Mammary epithelial cell (primary cell): ENCODE measurements at regions not wholly inside any gene's neighbourhood (a gene's known extent, or its start where the extent isn't known, plus 50 kb on each side); places are given as distances from the start of the nearest gene placed in this dataset.

Experiments used
- EZH2 ChIP-seq: IDR thresholded peaks from 2 replicates; pipeline ENCODE4 v1.6.1; 2012; ENCODE audit warnings: low read length, inconsistent platforms, borderline replicate concordance
- TF ChIP-seq, protein P1 (sequence below), 2 donors: IDR thresholded peaks in 1 of 2; conservative IDR thresholded peaks in 1 of 2; 2 replicates each; pipeline ENCODE4 v1.5.1; 2011 to 2012; ENCODE audit warnings: inconsistent platforms in 2 of 2, low read length in 2 of 2, mild to moderate bottlenecking in 2 of 2, control low read depth in 1 of 2, low read depth in 1 of 2; ENCODE audit not compliant: insufficient read depth in 1 of 2; ENCODE audit errors: extremely low read depth in 1 of 2

DNA sequence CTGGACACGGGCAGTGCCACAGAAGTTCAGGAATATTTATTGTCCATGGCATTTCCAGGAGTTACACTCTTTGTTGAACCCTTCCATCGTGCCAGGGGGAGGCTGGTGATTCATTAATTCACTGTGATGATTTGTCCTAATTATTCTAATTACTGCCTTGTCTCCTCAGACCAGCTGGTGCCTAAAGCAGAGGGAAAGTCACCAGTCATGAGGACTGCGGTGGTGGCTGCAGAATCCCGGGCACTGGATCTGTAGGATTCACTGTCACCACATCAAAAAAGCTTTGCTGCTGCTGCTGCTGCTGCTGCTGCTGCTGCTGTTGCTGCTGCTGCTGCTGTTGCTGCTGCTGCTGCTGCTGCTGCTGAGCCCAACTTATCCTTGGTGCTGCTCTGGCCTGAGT lies 908.2 kb downstream of the TSN start:
- TF ChIP-seq, protein P1, sequence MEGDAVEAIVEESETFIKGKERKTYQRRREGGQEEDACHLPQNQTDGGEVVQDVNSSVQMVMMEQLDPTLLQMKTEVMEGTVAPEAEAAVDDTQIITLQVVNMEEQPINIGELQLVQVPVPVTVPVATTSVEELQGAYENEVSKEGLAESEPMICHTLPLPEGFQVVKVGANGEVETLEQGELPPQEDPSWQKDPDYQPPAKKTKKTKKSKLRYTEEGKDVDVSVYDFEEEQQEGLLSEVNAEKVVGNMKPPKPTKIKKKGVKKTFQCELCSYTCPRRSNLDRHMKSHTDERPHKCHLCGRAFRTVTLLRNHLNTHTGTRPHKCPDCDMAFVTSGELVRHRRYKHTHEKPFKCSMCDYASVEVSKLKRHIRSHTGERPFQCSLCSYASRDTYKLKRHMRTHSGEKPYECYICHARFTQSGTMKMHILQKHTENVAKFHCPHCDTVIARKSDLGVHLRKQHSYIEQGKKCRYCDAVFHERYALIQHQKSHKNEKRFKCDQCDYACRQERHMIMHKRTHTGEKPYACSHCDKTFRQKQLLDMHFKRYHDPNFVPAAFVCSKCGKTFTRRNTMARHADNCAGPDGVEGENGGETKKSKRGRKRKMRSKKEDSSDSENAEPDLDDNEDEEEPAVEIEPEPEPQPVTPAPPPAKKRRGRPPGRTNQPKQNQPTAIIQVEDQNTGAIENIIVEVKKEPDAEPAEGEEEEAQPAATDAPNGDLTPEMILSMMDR (conservative IDR thresholded peaks at IDR 0.05 in 1 of 2, IDR thresholded peaks at IDR 0.05 in 1 of 2; ENCODE audit: extremely low read depth in 1 of 2, insufficient read depth in 1 of 2, low read depth in 1 of 2, low read length in 2 of 2): no peak
- no peak for TF ChIP-seq EZH2
